H7 (cell line): ENCODE measurements at regions not wholly inside any gene's neighbourhood (a gene's known extent, or its start where the extent isn't known, plus 50 kb on each side); places are given as distances from the start of the nearest gene placed in this dataset.
"Not testable (repeated sequence)": the region's sequence is repeated elsewhere in the genome, so short reads cannot be mapped to it uniquely, and the experiment has no call there.

Experiments used
- DNase-seq: peaks from one replicate; pipeline ENCODE4 v3.0.0; 2012
- H3K27me3 ChIP-seq: 2 replicates; pipeline ENCODE4 v1.6.0; 2011; ENCODE audit warnings: mild to moderate bottlenecking, low read length; ENCODE audit not compliant: control insufficient read depth, insufficient read depth
- H3K36me3 ChIP-seq: replicated peaks from 2 replicates; pipeline ENCODE4 v1.5.1; 2011; ENCODE audit warnings: low read length; ENCODE audit not compliant: control insufficient read depth, insufficient read depth
- H3K4me3 ChIP-seq: 2 replicates; pipeline ENCODE4 v1.5.1; 2011; ENCODE audit warnings: low read depth, mild to moderate bottlenecking, control low read depth, low read length, moderate library complexity; ENCODE audit not compliant: insufficient read depth

- DNase-seq, H3K36me3 ChIP-seq, H3K27me3 ChIP-seq, H3K4me3 ChIP-seq: not testable (repeated sequence)
Measured at GRCh38 chr4:189848672-189849071, 92.0 kb upstream of the FRG1 start.

- Histone ChIP-seq H3K27me3 (no peaks in the 10 kb centered on the region), H3K36me3 (no peaks in the 10 kb centered on the region), H3K4me3 (no peak overlapping the region)
- no peak for DNase-seq
Measured at GRCh38 chr4:189850239-189850856, 90.3 kb upstream of the FRG1 start.

- no peak overlapping the region for H3K4me3 ChIP-seq
- no peaks in the 10 kb centered on the region for H3K27me3 ChIP-seq
- DNase-seq = no peak
- H3K36me3 ChIP-seq = no peaks in the 10 kb centered on the region
Measured at GRCh38 chr4:189858435-189858834, 82.2 kb upstream of the FRG1 start.

GRCh38 chr4:189861101-189861500 is 79.6 kb upstream of the FRG1 start:
- Histone ChIP-seq H3K4me3 (no peak overlapping the region), H3K36me3 (no peaks in the 10 kb centered on the region), H3K27me3 (no peaks in the 10 kb centered on the region)
- DNase-seq = no peak

GRCh38 chr4:189869236-189869635 is 71.4 kb upstream of the FRG1 start:
- Histone ChIP-seq H3K4me3 (no peak overlapping the region), H3K27me3 (no peaks in the 10 kb centered on the region), H3K36me3 (no peaks in the 10 kb centered on the region)
- DNase-seq = no peak

- no peak overlapping the region for H3K4me3 ChIP-seq
- no peaks in the 10 kb centered on the region for H3K36me3 ChIP-seq
- DNase-seq = no peak
- H3K27me3 ChIP-seq = no peaks in the 10 kb centered on the region
Measured at GRCh38 chr4:189870511-189871234, 70.0 kb upstream of the FRG1 start.

- no peaks in the 10 kb centered on the region for H3K27me3 ChIP-seq
- no peaks in the 10 kb centered on the region for H3K36me3 ChIP-seq
- no peak overlapping the region for H3K4me3 ChIP-seq
- DNase-seq = no peak
Measured at GRCh38 chr4:189874591-189874990, 66.1 kb upstream of the FRG1 start.

- H3K4me3 ChIP-seq, H3K36me3 ChIP-seq, DNase-seq, H3K27me3 ChIP-seq: not testable (repeated sequence)
Measured at GRCh38 chr4:189881190-189881589, 59.5 kb upstream of the FRG1 start.

GRCh38 chr4:189888407-189888806 is 52.3 kb upstream of the FRG1 start:
- H3K36me3 ChIP-seq, H3K27me3 ChIP-seq, H3K4me3 ChIP-seq, DNase-seq: not testable (repeated sequence)
